Panc1 (cell line): ENCODE measurements at regions not wholly inside any gene's neighbourhood (a gene's known extent, or its start where the extent isn't known, plus 50 kb on each side); places are given as distances from the start of the nearest gene placed in this dataset.

Experiments used
- CTCF ChIP-seq: fragments of 450-650 bp; IDR thresholded peaks from 2 replicates; pipeline ENCODE4 v1.5.1; 2017; ENCODE audit warnings: mild to moderate bottlenecking
- POLR2AphosphoS5 ChIP-seq: IDR thresholded peaks from 2 replicates; pipeline ENCODE4 v1.6.1; 2012; ENCODE audit warnings: mild to moderate bottlenecking, low read depth, low read length, moderate library complexity
- REST ChIP-seq, 2 experiments: IDR thresholded peaks; 2 replicates each; pipeline ENCODE4 v1.6.1; 2011 to 2012; ENCODE audit warnings: low read depth in 2 of 2, control low read depth in 1 of 2, low read length in 1 of 2, mild to moderate bottlenecking in 1 of 2, moderate library complexity in 1 of 2; ENCODE audit not compliant: insufficient read depth in 1 of 2
- TCF7L2 ChIP-seq: IDR thresholded peaks from 2 replicates; pipeline ENCODE4 v1.6.1; 2011; ENCODE audit warnings: mild to moderate bottlenecking, low read depth, low read length, inconsistent platforms

GRCh38 chr14:89543425-89543790, 126.4 kb upstream of the FOXN3 start:
- TF ChIP-seq CTCF (no peak), REST (IDR thresholded peaks at IDR 0.05; ENCODE audit: insufficient read depth in 1 of 2, low read depth in 2 of 2, low read length in 1 of 2) (no peak), POLR2AphosphoS5 (no peak), TCF7L2 (no peak)
